Astrocyte of the cerebellum (primary cell): ENCODE measurements at regions not wholly inside any gene's neighbourhood (a gene's known extent, or its start where the extent isn't known, plus 50 kb on each side); places are given as distances from the start of the nearest gene placed in this dataset.

Experiments used
- DNase-seq: peaks from one replicate; pipeline ENCODE4 v3.0.0-alpha.2; 2011; ENCODE audit warnings: low read depth
- H3K4me3 ChIP-seq: 2 replicates; pipeline ENCODE4 v1.5.1; 2011; ENCODE audit warnings: mild to moderate bottlenecking, low read depth, low read length, moderate library complexity
- CTCF ChIP-seq: IDR thresholded peaks from 2 replicates; pipeline ENCODE4 v1.5.1; 2012; ENCODE audit warnings: low read length, low read depth, moderate library complexity, mild to moderate bottlenecking; ENCODE audit errors: missing control alignments
- in situ Hi-C: cut with HindIII; loops from 2 replicates; pipeline ENCODE4 v1.10.0; 2017; ENCODE audit warnings: low sequenced_read_pairs

GRCh38 chr12:61676520-61676919 is 583.7 kb upstream of the USP15 start:
- in situ Hi-C loops, result no loop called here
- no peak for DNase-seq
- TF ChIP-seq CTCF, result no peak

GRCh38 chr12:61687407-61687806 is 572.8 kb upstream of the USP15 start:
- in situ Hi-C loops, result no loop called here
- TF ChIP-seq CTCF, result no peak
- no peak overlapping the region for H3K4me3 ChIP-seq
- no peak for DNase-seq

More at GRCh38 chr12:61676520-61676919, 583.7 kb upstream of the USP15 start:
- H3K4me3 ChIP-seq, result no peak overlapping the region

DNA sequence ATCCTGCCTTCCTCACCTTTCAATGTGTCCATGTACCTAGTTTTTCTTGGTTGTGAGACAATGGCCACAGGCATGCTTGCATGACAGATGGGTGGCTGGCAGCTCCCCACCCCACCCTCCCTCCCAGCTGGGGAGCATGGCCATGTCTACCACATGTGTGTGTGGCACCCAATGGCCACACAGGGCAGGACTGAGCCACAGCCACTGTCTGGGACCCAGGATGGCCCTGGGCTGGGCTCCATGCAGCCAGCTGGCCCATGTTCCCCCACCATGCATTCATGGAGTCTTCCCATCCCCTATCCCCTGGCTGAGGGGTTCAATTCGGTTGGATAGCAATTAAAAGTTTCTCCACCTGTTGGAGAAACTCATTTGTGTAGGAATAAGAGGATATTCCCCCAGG is 566.0 kb upstream of the USP15 start:
- in situ Hi-C loops, result no loop called here

GRCh38 chr12:61701471-61701870 is 558.7 kb upstream of the USP15 start:
- TF ChIP-seq CTCF, result no peak
- DNase-seq, result no peak
- in situ Hi-C loops, result no loop called here
- no peak overlapping the region for H3K4me3 ChIP-seq

More for the DNA sequence above, 566.0 kb upstream of the USP15 start:
- no peak overlapping the region for H3K4me3 ChIP-seq
- TF ChIP-seq CTCF, result no peak
- DNase-seq, result no peak

- in situ Hi-C loops, result no loop called here
- H3K4me3 ChIP-seq, result no peak overlapping the region
- DNase-seq, result no peak
- TF ChIP-seq CTCF, result no peak
Observed at GRCh38 chr12:61706783-61707182, 553.4 kb upstream of the USP15 start.

GRCh38 chr12:61713121-61713520 is 547.1 kb upstream of the USP15 start:
- no peak for TF ChIP-seq CTCF
- in situ Hi-C loops, result no loop called here
- H3K4me3 ChIP-seq, result no peak overlapping the region
- no peak for DNase-seq

GRCh38 chr12:61717986-61718385 is 542.2 kb upstream of the USP15 start:
- no peak for TF ChIP-seq CTCF
- no peak overlapping the region for H3K4me3 ChIP-seq
- no peak for DNase-seq
- in situ Hi-C loops, result no loop called here
